Hematopoietic multipotent progenitor cell treated with erythropoietin and hydrocortisone succinate and interleukin-3 and kit ligand, for 8 days (in vitro differentiated cells): ENCODE measurements at regions not wholly inside any gene's neighbourhood (a gene's known extent, or its start where the extent isn't known, plus 50 kb on each side); places are given as distances from the start of the nearest gene placed in this dataset.
"Not testable (repeated sequence)": the region's sequence is repeated elsewhere in the genome, so short reads cannot be mapped to it uniquely, and the experiment has no call there.

Source experiments
- DNase-seq: peaks from one replicate; pipeline ENCODE4 v3.0.0-alpha.2; 2015

DNA sequence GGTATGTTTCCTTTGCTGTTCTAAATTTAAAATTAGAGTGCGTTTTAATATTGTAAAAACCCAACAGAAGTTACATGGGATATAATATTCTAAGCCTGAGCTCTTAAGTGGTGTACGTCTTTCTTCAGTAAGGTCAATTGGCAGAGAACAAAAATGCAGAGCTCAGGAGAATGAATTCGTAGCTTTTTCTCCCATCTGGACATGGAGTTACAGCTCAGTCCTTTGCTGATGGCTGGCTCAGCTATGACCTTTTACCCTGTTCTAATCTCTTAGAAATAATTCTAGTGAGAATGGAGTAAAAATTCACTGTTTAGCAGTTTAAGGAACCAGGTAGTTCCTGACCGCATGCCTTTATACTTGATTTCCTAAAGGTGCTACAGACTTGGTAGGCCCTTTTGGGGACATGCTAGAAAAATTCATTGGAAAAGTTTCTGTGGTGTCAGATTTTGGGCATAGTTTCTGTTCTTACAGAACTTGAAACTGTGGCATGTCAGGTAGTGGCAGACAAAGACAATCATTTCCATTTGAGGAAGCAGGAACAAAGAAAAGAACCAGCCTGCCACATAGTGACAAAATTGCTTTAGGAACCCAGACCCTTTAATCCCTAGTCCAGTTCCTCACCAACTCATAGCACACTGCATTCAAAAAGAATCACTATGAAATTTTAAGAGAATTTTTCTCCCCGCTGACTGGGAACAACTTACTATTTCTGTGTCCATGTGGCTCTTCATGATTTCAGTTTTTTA lies 566.8 kb upstream of the ZNF804A start:
- DNase-seq, result no peak

DNA sequence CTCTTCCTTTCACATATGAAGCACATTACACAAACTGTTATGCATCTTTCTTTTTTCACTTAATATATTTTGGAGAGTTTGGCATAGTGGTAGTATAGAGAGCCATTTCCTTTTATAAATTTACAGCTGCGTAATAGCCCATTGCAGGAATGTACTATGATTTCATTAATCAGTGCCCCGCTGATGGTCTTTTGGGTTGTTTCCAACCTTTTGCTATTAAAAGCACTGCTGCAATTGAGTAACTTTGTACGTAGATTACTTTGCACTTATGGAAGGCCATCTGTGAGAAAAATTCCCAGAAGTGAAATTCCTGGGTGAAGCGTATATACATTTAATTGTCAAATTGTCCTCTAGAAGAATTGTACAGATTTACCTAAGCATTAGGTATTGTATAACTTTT lies 565.3 kb upstream of the ZNF804A start:
- no peak for DNase-seq

DNA sequence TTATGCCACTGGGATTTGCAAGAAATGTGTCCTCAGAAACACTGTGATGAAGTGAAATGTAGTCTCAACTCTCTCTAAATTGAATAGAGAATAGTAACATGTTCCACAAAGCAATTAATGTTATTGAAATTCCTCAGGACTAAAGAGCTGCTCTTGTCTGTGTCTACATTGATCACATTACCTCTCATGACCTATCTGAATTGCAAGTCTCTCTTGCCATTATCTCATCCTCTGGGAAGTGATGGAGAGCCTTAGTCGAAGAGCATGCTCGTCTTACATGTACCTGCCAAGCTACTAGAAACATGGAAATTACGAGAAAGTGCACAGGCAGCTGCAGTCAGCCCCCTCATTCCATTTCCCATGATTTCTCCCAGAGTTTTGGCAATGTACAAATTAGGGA lies 561.1 kb upstream of the ZNF804A start:
- no peak for DNase-seq

DNA sequence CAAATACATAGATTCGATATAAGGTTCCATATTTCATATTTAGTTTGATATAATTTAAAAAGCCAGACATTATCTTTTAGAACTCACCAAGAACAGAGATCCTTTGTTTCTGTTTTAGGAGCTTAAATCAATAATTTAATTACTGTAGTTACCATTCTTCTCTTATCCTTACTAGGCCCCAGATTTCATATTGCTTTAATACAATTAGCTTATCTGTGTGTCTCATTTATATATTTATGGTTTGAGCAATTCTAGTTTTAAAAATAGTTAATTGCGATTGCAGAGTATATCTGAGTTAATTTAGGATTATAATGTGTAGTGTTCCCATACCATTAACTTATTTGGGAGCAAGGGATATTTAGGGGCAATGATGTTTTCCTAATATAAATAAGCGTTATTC lies 558.8 kb upstream of the ZNF804A start:
- no peak for DNase-seq

DNA sequence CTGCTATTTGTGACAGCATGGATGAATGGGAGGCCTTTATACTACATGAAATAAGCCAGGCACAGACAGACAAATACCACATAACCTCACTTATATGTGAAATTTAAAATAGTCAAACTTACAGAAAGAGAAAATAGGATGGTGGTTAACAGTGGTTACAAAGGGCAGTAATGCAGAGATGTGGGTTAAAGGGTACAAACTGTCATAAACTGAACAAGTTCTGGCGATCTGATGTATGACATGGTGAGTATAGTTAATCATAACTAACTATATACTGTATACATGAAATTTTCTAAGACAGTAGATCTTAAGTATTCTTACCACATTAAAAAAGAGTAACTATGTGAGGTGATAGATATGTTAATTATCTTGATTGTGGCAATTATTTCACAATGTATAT lies 558.1 kb upstream of the ZNF804A start:
- DNase-seq, result no peak

DNA sequence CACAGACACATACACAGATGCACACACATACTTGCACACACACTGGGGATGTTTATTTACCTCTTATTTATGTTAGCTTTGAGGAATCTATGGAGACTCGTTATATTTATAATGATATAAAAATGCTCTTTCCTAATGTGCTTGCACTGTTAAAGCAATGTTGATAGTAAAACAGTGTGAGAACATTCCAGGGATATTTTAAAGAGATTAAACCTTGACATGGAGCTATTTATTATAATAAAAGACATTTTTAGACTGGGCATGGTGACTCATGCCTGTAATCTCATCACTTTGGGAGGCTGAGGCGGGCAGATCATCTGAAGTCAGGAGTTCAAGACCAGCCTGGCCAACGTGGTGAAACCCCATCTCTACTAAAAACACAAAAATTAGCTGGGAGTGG lies 557.3 kb upstream of the ZNF804A start:
- no peak for DNase-seq

- no peak for DNase-seq
These were observed 556.6 kb upstream of the ZNF804A start for GRCh38 chr2:184041777-184042176.

- no peak for DNase-seq
These were observed 550.8 kb upstream of the ZNF804A start for GRCh38 chr2:184047536-184047935.

GRCh38 chr2:184049566-184049965 lies 548.8 kb upstream of the ZNF804A start:
- DNase-seq, result no peak

DNA sequence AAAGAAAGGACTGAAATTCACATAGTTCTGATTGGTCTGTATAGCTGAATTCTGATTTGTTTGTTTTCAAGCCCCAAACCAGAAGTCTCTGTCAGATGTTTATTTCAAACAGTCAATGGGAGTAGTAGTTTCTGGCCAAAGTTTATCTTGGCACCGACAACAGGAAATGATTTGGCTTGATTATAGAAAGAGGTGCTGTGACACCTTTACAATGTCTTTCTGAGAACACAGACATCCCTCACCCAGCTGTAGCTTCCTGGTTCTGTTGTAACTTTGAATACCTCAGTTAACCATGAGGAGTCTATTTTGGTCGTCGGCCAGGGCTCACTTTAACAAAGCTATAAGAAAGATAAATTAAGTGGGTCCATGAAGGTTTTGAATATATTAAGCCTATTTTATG lies 545.0 kb upstream of the ZNF804A start:
- DNase-seq, result no peak

DNA sequence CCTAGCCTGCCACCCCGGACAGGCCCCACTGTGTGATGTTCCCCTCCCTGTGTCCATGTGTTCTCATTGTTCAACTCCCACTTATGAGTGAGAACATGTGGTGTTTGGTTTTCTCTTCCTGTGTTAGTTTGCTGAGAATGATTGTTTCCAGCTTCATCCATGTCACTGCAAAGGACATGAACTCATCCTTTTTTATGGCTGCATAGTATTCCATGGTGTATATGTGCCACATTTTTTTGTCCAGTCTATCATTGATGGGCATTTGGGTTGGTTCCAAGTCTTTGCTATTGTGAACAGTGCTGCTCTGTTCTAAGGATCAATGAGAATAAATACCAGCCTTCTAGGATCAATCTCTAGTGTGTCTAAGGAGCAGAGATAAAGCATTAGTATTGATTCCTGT lies 543.9 kb upstream of the ZNF804A start:
- not testable (repeated sequence) for DNase-seq

GRCh38 chr2:184057910-184058309 lies 540.4 kb upstream of the ZNF804A start:
- DNase-seq, result no peak

- DNase-seq, result not testable (repeated sequence)
These were observed 538.1 kb upstream of the ZNF804A start for GRCh38 chr2:184060268-184060667.

DNA sequence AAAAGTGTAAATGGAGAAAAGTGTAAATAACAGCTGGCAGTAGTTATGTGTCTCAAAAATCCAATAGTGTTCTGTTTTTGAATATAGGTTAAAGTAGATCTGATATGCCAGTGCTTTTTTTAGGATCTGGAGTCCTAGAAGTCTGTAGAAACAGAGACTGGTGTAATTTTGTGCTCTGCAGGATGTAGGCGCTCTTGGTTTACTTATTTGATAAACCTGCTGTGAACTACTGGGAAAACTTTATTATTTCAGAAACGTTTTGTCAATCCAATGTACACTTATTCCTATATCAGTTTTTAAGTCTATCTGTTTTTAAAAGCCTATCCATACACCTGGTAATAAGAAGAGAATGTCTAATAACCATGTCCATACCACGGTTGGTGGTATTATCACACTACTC lies 530.8 kb upstream of the ZNF804A start:
- no peak for DNase-seq

GRCh38 chr2:184072470-184072869 lies 525.9 kb upstream of the ZNF804A start:
- DNase-seq, result no peak

GRCh38 chr2:184078496-184078895 lies 519.8 kb upstream of the ZNF804A start:
- no peak for DNase-seq

DNA sequence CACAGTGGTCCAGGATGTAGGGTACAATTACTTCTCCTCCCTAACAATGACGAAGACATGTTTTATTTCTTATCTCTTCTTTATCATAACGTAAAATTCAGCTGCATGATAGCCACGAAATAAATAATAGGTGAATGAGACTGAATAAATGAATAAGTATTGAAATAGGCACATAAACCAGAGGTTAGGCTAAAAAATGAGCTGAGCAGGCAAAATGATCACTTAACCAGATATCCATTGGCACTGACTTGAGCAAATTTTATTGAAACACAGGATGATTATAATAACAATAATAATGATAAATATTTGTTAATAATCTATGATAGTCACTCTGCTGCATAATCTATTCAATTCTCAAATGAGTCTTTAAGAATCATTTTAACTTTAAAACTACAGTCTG lies 506.9 kb upstream of the ZNF804A start:
- no peak for DNase-seq

DNA sequence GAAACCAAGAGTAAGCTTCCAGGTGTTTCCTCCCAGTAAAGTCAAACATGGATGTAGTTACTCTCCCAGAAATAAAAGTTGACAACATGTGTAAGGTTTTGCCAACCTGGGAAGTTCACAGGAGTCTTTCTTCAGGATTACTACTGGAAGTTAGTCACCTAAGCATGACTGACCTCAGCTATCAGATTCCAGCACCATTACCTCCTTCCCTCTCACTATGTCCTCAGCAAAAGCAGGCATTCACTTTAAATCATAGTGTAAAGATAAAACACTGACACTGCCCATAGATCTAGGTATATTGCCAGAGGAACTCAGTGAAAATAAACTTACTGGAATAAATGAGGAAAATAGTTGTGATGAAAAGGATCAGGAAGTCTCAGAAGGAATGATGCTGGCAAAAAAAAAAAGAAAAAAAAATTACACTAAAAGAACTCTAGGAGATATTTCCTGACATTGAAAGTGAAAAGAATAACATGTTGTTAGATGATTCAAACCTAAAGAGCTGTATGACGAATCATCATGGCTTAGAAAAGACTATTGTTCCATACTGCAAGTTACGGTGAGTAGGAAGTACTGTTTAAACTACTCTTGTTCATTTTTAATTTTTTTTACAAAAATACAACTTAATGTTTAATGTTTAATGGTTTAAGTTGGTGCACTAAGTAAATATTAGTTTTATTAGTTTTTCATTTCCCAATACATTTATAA lies 484.5 kb upstream of the ZNF804A start:
- no peak for DNase-seq

- no peak for DNase-seq
These were observed 483.9 kb upstream of the ZNF804A start for GRCh38 chr2:184114439-184114838.

DNA sequence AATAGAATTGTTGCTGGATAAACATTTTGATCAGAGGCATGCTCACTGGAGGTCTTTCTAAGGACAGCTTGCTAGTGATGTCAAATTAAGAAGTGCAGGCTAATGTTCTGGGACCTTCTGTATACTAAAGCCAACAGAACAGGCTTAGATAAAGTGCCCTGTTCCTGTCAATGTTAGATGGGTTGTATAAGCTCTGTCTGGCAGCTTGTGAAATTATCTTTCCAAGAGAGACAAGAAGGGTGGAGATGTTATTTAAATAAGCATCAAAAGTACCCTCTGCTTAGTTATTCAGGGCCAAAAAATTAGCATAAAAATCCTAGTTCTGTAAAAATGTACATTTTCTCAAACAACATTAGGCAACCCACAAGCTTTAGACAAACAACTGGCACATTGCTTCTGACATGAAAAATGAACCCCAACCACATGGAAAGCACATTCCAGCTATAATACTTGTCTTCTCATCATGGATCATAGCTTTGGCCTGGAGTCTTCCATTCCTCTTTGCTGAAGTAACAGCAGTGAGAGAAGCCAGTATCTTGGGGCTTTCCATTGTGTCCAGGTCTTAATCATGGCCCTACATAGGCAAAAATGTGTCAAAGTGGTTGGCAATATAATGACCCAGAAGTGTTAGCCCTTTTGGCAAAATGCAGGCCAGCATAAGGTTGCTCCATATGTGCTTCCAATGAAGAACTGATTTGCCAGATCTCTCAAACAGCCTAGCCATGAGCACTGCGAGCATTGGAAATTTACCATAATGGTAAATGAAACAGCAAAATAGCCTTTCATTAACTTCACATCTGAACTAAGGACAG lies 478.1 kb upstream of the ZNF804A start:
- no peak for DNase-seq

DNA sequence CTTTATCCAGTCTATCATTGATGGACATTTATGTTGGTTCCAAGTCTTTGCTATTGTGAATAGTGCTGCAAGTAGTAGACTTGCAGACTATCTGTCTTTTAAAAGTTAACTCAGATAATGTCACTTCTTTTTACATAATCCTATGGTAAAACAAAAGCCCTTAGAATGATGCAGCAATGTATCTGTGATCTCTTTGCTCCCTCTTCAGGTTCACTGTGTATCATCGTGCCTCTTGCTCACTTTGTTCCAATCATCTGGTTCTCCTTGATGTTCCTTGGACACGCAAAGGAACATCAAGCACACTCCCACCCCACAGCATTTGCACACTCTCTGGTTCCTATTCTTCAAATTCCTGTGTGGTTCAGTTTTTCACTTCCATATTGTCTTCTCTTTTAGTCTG lies 472.5 kb upstream of the ZNF804A start:
- DNase-seq, result no peak

DNA sequence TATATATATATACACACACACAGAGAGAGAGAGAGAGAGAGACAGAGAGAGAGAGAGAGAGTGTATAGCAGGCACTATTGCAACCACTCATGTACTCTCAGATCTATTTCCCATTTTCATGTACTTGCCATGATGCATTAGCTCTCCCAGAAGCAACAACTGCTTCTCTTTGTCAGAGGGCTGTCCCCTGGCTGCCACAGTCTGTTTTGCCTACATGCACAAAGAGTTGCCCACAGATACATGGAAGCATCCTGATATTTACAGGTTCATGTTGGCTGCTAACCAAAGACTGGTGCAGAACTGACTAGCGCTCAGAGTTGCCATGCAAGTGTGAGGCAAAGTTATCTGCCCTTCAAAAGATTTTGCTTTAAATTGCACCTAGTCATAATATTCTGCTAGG lies 469.3 kb upstream of the ZNF804A start:
- DNase-seq, result no peak

GRCh38 chr2:184137955-184138354 lies 460.4 kb upstream of the ZNF804A start:
- no peak for DNase-seq

DNA sequence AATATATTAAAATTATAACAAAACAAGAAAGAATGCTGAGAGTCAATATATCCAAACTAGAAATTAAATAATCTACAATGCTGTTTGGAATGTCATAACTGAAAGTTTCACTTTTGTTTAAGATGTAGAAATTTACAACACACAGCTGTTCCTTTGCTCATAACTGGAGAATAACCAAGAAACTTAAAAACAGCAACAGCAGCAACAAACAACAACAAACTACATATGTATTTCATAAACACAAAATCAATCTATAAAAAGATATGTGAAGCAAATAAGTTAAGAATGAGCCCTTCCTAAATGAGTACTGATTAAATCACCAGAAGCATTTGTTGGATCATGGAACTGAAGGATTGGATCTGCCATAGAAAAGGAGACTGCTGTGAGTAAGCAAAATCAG lies 456.5 kb upstream of the ZNF804A start:
- DNase-seq, result no peak
